Panc1 (cell line): ENCODE measurements at regions not wholly inside any gene's neighbourhood (a gene's known extent, or its start where the extent isn't known, plus 50 kb on each side); places are given as distances from the start of the nearest gene placed in this dataset.

ENCODE experiments used
- ATAC-seq: fragments of 200-7000 bp; cut with Tn5 transposase; 2 replicates; pipeline ENCODE4 v1.9.1; 2020; ENCODE audit warnings: mild to moderate bottlenecking, moderate library complexity
- BruUV-seq: library from RNA; stranded (reverse); fragments of 400-500 nt; replicated peaks from 2 replicates; lab custom pipeline; 2021; lab: Mats Ljungman, UMichigan
- CTCF ChIA-PET: fragments of 300-600 bp; sonication (Branson Sonifier 250); formaldehyde crosslinking; loops from one replicate; lab custom pipeline; 2022; ENCODE audit warnings: antibody characterized with exemption; lab: Charles Lee
- POLR2A ChIA-PET: fragments of 300-600 bp; sonication (Branson Sonifier 250); formaldehyde crosslinking; loops from one replicate; lab custom pipeline; 2022; ENCODE audit warnings: antibody characterized with exemption; lab: Charles Lee
- DNase-seq: peaks from one replicate; pipeline ENCODE4 v3.0.0-alpha.2; 2010; ENCODE audit warnings: low read depth, low spot score
- H3K27ac ChIP-seq: 2 replicates; pipeline ENCODE4 v1.5.1; 2011; ENCODE audit warnings: mild to moderate bottlenecking, low read length, inconsistent platforms
- H3K27me3 ChIP-seq: fragments of 200-500 bp; sonication (Bioruptor generic); 2 replicates; pipeline ENCODE4 v1.6.0; 2014; ENCODE audit warnings: low read length, inconsistent platforms; ENCODE audit not compliant: control insufficient read depth, insufficient read depth
- H3K36me3 ChIP-seq: fragments of 200-500 bp; sonication (Bioruptor generic); 2 replicates; pipeline ENCODE4 v1.5.1; 2014; ENCODE audit warnings: inconsistent platforms, mild to moderate bottlenecking, low read length, moderate library complexity; ENCODE audit not compliant: control insufficient read depth, insufficient read depth
- H3K4me1 ChIP-seq: 2 replicates; pipeline ENCODE4 v1.5.1; 2011; ENCODE audit warnings: inconsistent platforms, mild to moderate bottlenecking, low read length, moderate library complexity; ENCODE audit not compliant: control insufficient read depth, insufficient read depth
- H3K4me3 ChIP-seq, 2 experiments: 2 replicates each; pipeline ENCODE4 v1.5.1; 2011 to 2012; ENCODE audit warnings: low read depth in 2 of 2, low read length in 2 of 2, mild to moderate bottlenecking in 2 of 2, inconsistent platforms in 1 of 2, moderate library complexity in 1 of 2
- H3K9me3 ChIP-seq: fragments of 200-500 bp; sonication (Bioruptor generic); 2 replicates; pipeline ENCODE4 v1.5.1; 2014; ENCODE audit warnings: low read depth, mild to moderate bottlenecking, inconsistent platforms, low read length, moderate library complexity; ENCODE audit not compliant: control insufficient read depth, insufficient read depth
- CTCF ChIP-seq: fragments of 450-650 bp; IDR thresholded peaks from 2 replicates; pipeline ENCODE4 v1.5.1; 2017; ENCODE audit warnings: mild to moderate bottlenecking
- POLR2AphosphoS5 ChIP-seq: IDR thresholded peaks from 2 replicates; pipeline ENCODE4 v1.6.1; 2012; ENCODE audit warnings: mild to moderate bottlenecking, low read depth, low read length, moderate library complexity
- REST ChIP-seq, 2 experiments: IDR thresholded peaks; 2 replicates each; pipeline ENCODE4 v1.6.1; 2011 to 2012; ENCODE audit warnings: low read depth in 2 of 2, control low read depth in 1 of 2, low read length in 1 of 2, mild to moderate bottlenecking in 1 of 2, moderate library complexity in 1 of 2; ENCODE audit not compliant: insufficient read depth in 1 of 2
- SIN3A ChIP-seq: IDR thresholded peaks from 2 replicates; pipeline ENCODE4 v1.6.1; 2012; ENCODE audit warnings: low read depth, mild to moderate bottlenecking, low read length, moderate library complexity, borderline replicate concordance; ENCODE audit not compliant: insufficient read depth
- TCF7L2 ChIP-seq: IDR thresholded peaks from 2 replicates; pipeline ENCODE4 v1.6.1; 2011; ENCODE audit warnings: mild to moderate bottlenecking, low read depth, low read length, inconsistent platforms
- in situ Hi-C: cut with HindIII; loops from 2 replicates; pipeline ENCODE4 v1.10.0; 2016; ENCODE audit warnings: low sequenced_read_pairs, low pct_unique_long_range_greater_than_20kb
- intact Hi-C: fragments of 100-400 bp; cut with micrococcal nuclease; formaldehyde crosslinking; loops from one replicate; pipeline ENCODE4 v1.10.0; 2022; ENCODE audit not compliant: unreplicated experiment

GRCh38 chr3:137065381-137065780, 107.6 kb downstream of the IL20RB start:
- no peak overlapping the region for H3K4me3 ChIP-seq
- ChIA-PET CTCF (interaction anchor here (0.6 kb wide), 1 partner anchor 996 kb away, joined by 3 read pairs; no protein-coding TSS in a partner anchor), POLR2A (no interaction called here)
- no peaks in the 10 kb centered on the region for H3K4me1 ChIP-seq
- intact Hi-C loops (no loop called here), in situ Hi-C loops (no loop called here)
- H3K36me3 ChIP-seq, result no peaks in the 10 kb centered on the region
- BruUV-seq, result no TSS peak
- no peak overlapping the region for H3K27ac ChIP-seq
- H3K27me3 ChIP-seq, result peaks cover 18% of the 10 kb centered on the region
- TF ChIP-seq POLR2AphosphoS5 (no peak), SIN3A (no peak), REST (IDR thresholded peaks at IDR 0.05; ENCODE audit: insufficient read depth in 1 of 2, low read depth in 2 of 2, low read length in 1 of 2) (no peak), TCF7L2 (no peak), CTCF (no peak)
- no peak for ATAC-seq
- H3K9me3 ChIP-seq, result no peaks in the 10 kb centered on the region
- DNase-seq, result no peak

GRCh38 chr3:137066092-137066491, 108.3 kb downstream of the IL20RB start:
- intact Hi-C loops (no loop called here), in situ Hi-C loops (no loop called here)
- Histone ChIP-seq H3K4me1 (no peaks in the 10 kb centered on the region), H3K4me3 (no peak overlapping the region), H3K36me3 (no peaks in the 10 kb centered on the region), H3K9me3 (no peaks in the 10 kb centered on the region), H3K27me3 (peaks cover 14% of the 10 kb centered on the region), H3K27ac (no peak overlapping the region)
- no TSS peak for BruUV-seq
- CTCF ChIA-PET, result no interaction called here
- TF ChIP-seq REST (IDR thresholded peaks at IDR 0.05; ENCODE audit: insufficient read depth in 1 of 2, low read depth in 2 of 2, low read length in 1 of 2), result no peak
- TF ChIP-seq POLR2AphosphoS5, result no peak
- POLR2A ChIA-PET, result no interaction called here
- ATAC-seq, result no peak
- DNase-seq, result no peak
